GM23338 (cell line): ENCODE measurements at regions not wholly inside any gene's neighbourhood (a gene's known extent, or its start where the extent isn't known, plus 50 kb on each side); places are given as distances from the start of the nearest gene placed in this dataset.

Experiments used
- CTCF ChIP-seq, 2 experiments: fragments of 200-600 bp in 1 of 2; sonication (generic) in 1 of 2; conservative IDR thresholded peaks; 2 replicates each; pipeline versions ENCODE4 v1.5.1 to v1.6.1; 2016 to 2017; ENCODE audit warnings: antibody characterized with exemption in 2 of 2, low read depth in 2 of 2, mild to moderate bottlenecking in 2 of 2, moderate library complexity in 1 of 2
- TF ChIP-seq, protein P1 (sequence below): IDR thresholded peaks from one replicate; pipeline ENCODE4 v1.6.1; 2018; ENCODE audit warnings: antibody characterized with exemption; ENCODE audit not compliant: unreplicated experiment

DNA sequence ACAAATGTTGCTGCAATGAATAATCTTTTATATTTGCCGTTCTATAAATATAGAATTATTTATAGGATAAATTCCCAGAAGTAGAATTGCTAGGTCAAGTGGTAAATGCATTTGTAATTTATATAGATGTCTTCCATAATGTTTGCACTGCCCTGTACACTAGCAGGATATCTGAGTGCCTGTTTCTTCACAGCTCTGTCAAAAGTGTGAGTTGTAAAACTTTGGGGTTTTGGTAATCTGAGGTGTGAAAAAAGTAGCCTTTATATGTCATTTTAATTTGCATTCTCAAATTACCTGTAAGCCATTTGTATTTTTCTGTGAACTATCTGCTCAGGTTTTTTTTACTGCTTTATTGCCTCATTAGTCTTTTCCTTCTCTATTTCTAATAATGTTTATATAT lies 271.2 kb downstream of the NEBL start:
- TF ChIP-seq CTCF (conservative IDR thresholded peaks at IDR 0.05; ENCODE audit: low read depth in 2 of 2) = no peak
- TF ChIP-seq, protein P1, sequence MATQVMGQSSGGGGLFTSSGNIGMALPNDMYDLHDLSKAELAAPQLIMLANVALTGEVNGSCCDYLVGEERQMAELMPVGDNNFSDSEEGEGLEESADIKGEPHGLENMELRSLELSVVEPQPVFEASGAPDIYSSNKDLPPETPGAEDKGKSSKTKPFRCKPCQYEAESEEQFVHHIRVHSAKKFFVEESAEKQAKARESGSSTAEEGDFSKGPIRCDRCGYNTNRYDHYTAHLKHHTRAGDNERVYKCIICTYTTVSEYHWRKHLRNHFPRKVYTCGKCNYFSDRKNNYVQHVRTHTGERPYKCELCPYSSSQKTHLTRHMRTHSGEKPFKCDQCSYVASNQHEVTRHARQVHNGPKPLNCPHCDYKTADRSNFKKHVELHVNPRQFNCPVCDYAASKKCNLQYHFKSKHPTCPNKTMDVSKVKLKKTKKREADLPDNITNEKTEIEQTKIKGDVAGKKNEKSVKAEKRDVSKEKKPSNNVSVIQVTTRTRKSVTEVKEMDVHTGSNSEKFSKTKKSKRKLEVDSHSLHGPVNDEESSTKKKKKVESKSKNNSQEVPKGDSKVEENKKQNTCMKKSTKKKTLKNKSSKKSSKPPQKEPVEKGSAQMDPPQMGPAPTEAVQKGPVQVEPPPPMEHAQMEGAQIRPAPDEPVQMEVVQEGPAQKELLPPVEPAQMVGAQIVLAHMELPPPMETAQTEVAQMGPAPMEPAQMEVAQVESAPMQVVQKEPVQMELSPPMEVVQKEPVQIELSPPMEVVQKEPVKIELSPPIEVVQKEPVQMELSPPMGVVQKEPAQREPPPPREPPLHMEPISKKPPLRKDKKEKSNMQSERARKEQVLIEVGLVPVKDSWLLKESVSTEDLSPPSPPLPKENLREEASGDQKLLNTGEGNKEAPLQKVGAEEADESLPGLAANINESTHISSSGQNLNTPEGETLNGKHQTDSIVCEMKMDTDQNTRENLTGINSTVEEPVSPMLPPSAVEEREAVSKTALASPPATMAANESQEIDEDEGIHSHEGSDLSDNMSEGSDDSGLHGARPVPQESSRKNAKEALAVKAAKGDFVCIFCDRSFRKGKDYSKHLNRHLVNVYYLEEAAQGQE = no peak
